WI38 (cell line): ENCODE measurements at regions not wholly inside any gene's neighbourhood (a gene's known extent, or its start where the extent isn't known, plus 50 kb on each side); places are given as distances from the start of the nearest gene placed in this dataset.

Source experiments
- H3K4me3 ChIP-seq: 2 replicates; pipeline ENCODE4 v1.5.1; 2011; ENCODE audit warnings: low read depth, mild to moderate bottlenecking, control low read depth, low read length
- CTCF ChIP-seq: IDR thresholded peaks from 2 replicates; pipeline ENCODE4 v1.5.1; 2012; ENCODE audit warnings: low read depth, mild to moderate bottlenecking, control low read depth, low read length

GRCh38 chr1:184903111-184903692, 71.1 kb downstream of the NIBAN1 start:
- no peak overlapping the region for H3K4me3 ChIP-seq
- no peak for TF ChIP-seq CTCF

- H3K4me3 ChIP-seq: no peak overlapping the region
- no peak for TF ChIP-seq CTCF
Observed at GRCh38 chr1:184900507-184900906, 73.8 kb downstream of the NIBAN1 start.

- no peak for TF ChIP-seq CTCF
- H3K4me3 ChIP-seq: no peak overlapping the region
Observed at GRCh38 chr1:184896000-184896399, 78.3 kb downstream of the NIBAN1 start.

- no peak for TF ChIP-seq CTCF
- H3K4me3 ChIP-seq: no peak overlapping the region
Observed at GRCh38 chr1:184895086-184895485, 79.2 kb downstream of the NIBAN1 start.

- no peak overlapping the region for H3K4me3 ChIP-seq
- TF ChIP-seq CTCF: no peak
Observed at GRCh38 chr1:184893695-184894094, 80.6 kb downstream of the NIBAN1 start.

GRCh38 chr1:184892116-184892515, 82.2 kb downstream of the NIBAN1 start:
- TF ChIP-seq CTCF: no peak
- no peak overlapping the region for H3K4me3 ChIP-seq

- TF ChIP-seq CTCF: no peak
- no peak overlapping the region for H3K4me3 ChIP-seq
Observed at GRCh38 chr1:184891440-184891839, 82.9 kb downstream of the NIBAN1 start.
